ENCODE measurements at regions not wholly inside any gene's neighbourhood (a gene's known extent, or its start where the extent isn't known, plus 50 kb on each side); places are given as distances from the start of the nearest gene placed in this dataset.

DNA sequence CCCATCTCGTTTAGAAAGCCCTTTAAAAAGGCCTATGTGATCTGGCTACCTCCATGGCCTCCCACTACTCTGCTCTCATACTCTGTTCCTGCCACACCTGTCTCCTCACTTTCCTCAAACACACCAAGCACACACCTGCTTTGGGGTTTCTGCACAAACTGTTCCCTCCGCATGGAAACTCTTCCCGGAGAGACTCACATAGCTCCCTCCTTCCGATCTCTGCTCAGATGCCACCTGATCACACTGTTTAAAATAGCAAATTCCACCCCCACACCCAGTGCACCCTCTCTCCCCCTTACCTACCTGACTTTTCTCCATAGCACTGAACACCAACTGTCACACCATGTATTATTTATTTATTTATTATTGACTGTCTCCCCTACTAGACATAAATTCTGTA is 84.0 kb upstream of the NR4A3 start:
- no peak for TF ChIP-seq POLR2A (IDR thresholded peaks at IDR 0.05)
- TF ChIP-seq, protein P1, sequence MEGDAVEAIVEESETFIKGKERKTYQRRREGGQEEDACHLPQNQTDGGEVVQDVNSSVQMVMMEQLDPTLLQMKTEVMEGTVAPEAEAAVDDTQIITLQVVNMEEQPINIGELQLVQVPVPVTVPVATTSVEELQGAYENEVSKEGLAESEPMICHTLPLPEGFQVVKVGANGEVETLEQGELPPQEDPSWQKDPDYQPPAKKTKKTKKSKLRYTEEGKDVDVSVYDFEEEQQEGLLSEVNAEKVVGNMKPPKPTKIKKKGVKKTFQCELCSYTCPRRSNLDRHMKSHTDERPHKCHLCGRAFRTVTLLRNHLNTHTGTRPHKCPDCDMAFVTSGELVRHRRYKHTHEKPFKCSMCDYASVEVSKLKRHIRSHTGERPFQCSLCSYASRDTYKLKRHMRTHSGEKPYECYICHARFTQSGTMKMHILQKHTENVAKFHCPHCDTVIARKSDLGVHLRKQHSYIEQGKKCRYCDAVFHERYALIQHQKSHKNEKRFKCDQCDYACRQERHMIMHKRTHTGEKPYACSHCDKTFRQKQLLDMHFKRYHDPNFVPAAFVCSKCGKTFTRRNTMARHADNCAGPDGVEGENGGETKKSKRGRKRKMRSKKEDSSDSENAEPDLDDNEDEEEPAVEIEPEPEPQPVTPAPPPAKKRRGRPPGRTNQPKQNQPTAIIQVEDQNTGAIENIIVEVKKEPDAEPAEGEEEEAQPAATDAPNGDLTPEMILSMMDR (IDR thresholded peaks at IDR 0.05) = no peak
